ENCODE measurements at regions not wholly inside any gene's neighbourhood (a gene's known extent, or its start where the extent isn't known, plus 50 kb on each side); places are given as distances from the start of the nearest gene placed in this dataset.

DNA sequence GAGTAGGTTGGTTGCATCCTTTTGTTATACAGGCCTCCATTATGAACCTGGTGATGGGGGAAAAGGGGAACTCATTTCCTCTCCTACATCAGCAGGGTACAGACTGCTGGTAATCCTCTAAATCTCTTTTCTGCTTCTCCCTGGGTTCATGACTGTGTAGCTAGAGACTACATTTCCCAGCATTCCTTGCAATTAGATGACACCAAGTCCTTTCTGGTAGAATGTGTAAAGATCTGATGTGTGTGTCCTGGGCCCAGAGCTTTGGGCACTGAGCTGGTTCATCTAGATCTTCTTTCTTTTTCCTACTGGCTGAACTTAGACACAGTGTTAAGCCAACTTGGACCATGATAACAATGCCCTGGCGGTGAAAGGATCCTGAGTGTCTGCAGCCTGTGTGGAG lies 104.7 kb upstream of the IFNGR1 start:
- no peaks in the 10 kb centered on the region for H3K4me1 ChIP-seq
- no peaks in the 10 kb centered on the region for H3K36me3 ChIP-seq
- H3K27ac ChIP-seq = no peak overlapping the region
- no peak for DNase-seq (ENCODE audit: low spot score in 2 of 2)
- TF ChIP-seq EP300 (IDR thresholded peaks at IDR 0.05) = no peak
- TF ChIP-seq, protein P1, sequence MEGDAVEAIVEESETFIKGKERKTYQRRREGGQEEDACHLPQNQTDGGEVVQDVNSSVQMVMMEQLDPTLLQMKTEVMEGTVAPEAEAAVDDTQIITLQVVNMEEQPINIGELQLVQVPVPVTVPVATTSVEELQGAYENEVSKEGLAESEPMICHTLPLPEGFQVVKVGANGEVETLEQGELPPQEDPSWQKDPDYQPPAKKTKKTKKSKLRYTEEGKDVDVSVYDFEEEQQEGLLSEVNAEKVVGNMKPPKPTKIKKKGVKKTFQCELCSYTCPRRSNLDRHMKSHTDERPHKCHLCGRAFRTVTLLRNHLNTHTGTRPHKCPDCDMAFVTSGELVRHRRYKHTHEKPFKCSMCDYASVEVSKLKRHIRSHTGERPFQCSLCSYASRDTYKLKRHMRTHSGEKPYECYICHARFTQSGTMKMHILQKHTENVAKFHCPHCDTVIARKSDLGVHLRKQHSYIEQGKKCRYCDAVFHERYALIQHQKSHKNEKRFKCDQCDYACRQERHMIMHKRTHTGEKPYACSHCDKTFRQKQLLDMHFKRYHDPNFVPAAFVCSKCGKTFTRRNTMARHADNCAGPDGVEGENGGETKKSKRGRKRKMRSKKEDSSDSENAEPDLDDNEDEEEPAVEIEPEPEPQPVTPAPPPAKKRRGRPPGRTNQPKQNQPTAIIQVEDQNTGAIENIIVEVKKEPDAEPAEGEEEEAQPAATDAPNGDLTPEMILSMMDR (IDR thresholded peaks at IDR 0.05) = no peak
- no peak for TF ChIP-seq POLR2A (IDR thresholded peaks at IDR 0.05)
- 29 to 48% methylated on average over 1 of the region's 1 CpG for WGBS, 2 donors
- H3K27me3 ChIP-seq = no peaks in the 10 kb centered on the region
- no peaks in the 10 kb centered on the region for H3K9me3 ChIP-seq
- H3K4me3 ChIP-seq = no peak overlapping the region

DNA sequence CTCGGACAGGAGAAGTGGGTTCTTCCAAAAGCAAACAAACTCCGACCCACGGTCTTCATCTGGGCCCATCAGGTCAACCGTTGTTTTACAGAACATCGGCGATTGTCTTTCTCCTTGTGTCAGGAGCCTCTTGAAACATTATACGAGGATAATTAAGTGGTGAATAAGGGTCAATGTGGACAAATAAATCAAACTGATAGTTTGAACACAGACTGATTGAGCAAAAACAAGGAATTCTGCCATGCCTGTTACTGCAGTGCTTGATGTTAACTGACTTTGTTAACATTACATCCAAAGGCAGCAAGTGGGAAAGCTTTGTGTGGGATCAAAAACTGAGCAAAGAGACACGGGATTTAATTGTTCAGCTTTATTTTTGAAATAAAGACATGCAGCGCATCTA lies 101.1 kb upstream of the IFNGR1 start:
- no peak for DNase-seq (ENCODE audit: low spot score in 2 of 2)
- 78 to 81% methylated on average over 9 of the region's 9 CpGs for WGBS, 2 donors
- Histone ChIP-seq H3K9me3 (no peaks in the 10 kb centered on the region), H3K27ac (no peak overlapping the region), H3K36me3 (no peaks in the 10 kb centered on the region), H3K4me1 (no peaks in the 10 kb centered on the region), H3K4me3 (no peak overlapping the region), H3K27me3 (no peaks in the 10 kb centered on the region)
- TF ChIP-seq POLR2A (IDR thresholded peaks at IDR 0.05) = no peak
- no peak for TF ChIP-seq EP300 (IDR thresholded peaks at IDR 0.05)
- TF ChIP-seq, protein P1 (IDR thresholded peaks at IDR 0.05) = no peak

DNA sequence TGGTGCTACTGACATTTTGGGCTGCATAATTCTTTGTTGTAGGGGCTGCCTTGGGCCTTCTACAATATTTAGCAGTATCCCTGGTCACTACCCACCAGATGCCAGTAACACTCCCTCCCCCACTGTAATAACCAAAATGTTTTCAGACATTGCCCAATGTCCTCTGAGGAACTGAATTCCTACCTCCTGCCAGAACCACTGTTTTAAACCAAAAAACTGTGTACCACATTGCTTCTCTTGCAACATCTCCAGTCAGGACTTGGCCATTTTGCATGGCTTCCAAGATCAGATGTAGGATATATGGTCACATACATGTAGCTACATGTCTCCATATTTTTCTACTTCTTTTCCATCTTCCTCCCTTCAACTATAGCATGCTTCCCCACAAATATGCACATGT lies 97.4 kb upstream of the IFNGR1 start:
- TF ChIP-seq, protein P1 (IDR thresholded peaks at IDR 0.05) = no peak
- TF ChIP-seq EP300 (IDR thresholded peaks at IDR 0.05) (no peak), POLR2A (IDR thresholded peaks at IDR 0.05) (no peak)
- no peak overlapping the region for H3K27ac ChIP-seq
- no peaks in the 10 kb centered on the region for H3K9me3 ChIP-seq
- peaks cover 0 to 15% (median 2%) of the 10 kb centered on the region in 4 donors for H3K4me1 ChIP-seq
- H3K27me3 ChIP-seq = no peaks in the 10 kb centered on the region
- no peaks in the 10 kb centered on the region for H3K36me3 ChIP-seq
- no peak overlapping the region for H3K4me3 ChIP-seq
- no peak for DNase-seq (ENCODE audit: low spot score in 2 of 2)

DNA sequence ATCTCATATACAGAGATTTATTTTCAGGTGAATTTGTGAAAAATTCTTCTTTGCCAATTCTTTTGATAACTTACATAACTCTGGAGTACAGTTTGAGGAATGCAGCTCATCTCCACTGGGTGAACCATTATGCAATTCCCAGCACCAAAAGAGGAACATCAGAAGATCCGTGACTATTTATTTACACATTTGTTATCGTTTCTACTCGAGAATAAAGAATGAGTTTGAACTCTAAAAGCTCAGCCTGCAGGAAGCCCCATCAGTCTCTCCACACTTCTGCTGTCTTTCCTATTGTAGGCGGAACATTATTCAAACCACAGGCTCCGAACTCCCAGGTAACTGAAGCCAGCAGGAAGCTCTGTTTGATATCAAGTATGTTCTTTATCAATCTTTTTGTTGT lies 95.9 kb upstream of the IFNGR1 start:
- DNase-seq (ENCODE audit: low spot score in 2 of 2) = peak in 1 of 2 donors; percentile 21
- Histone ChIP-seq H3K4me3 (no peak overlapping the region), H3K9me3 (no peaks in the 10 kb centered on the region), H3K27me3 (no peaks in the 10 kb centered on the region), H3K36me3 (no peaks in the 10 kb centered on the region), H3K27ac (peak overlapping the region in 1 of 4 donors; percentile 33), H3K4me1 (peaks cover 0 to 15% (median 2%) of the 10 kb centered on the region in 4 donors)
- peak in 1 of 2 donors; percentile 69 for TF ChIP-seq EP300 (IDR thresholded peaks at IDR 0.05)
- TF ChIP-seq, protein P1 (IDR thresholded peaks at IDR 0.05) = peak in 1 of 5 experiments; percentile 9
- TF ChIP-seq POLR2A (IDR thresholded peaks at IDR 0.05) = no peak
- WGBS, 2 donors = 47 to 53% methylated on average over 5 of the region's 5 CpGs

DNA sequence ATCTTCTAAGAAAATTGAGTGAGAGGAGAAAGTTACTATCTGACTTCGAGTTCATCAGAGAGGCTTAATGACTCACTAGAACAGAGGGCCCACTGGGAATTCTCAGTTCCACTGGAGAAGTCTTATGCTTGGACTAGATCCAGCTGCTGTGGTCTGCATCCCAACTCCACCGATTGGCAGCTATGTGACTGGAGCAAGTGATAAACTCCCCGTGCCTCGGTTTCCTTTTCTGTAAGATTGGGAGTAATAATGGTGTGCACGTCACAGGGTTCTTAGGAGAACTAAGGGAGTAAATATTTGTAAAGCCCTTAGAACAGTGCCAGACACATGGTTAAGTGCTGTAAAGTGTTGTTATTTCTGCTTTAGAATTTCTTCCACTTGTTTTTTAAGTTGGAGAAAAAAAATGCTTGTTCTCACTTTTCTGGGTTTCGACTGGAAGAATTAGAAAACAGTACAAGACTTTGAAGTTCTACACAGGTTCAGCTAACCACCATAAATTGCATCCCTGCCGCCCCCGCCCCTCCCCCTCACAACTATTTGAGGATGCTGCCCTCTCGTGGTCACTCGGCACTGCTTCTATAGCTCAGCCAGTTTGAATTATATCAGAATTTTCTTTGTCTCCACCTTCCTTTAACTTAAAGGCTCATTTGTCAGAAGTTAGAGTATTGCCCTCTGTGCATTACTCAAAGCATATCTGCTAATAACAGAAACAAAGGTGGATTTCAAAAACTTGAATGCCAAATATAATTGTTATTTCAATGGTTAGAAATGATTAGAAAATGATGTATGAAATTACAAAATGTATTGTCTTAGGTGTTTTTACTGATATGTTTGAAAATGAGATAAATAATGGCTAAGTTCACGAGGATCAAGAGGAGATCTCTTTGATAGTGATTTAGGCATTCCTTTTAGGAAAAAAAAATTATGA lies 95.0 kb upstream of the IFNGR1 start:
- no peaks in the 10 kb centered on the region for H3K27me3 ChIP-seq
- H3K27ac ChIP-seq = peak overlapping the region in 2 of 4 donors; percentile 31 to 61
- DNase-seq (ENCODE audit: low spot score in 2 of 2) = peak; percentile 64 to 77
- peaks cover 0 to 22% (median 7%) of the 10 kb centered on the region in 4 donors for H3K4me1 ChIP-seq
- 9 to 12% methylated on average over 11 of the region's 11 CpGs for WGBS, 2 donors
- H3K9me3 ChIP-seq = no peaks in the 10 kb centered on the region
- H3K4me3 ChIP-seq = peak overlapping the region in 1 of 4 donors; percentile 28
- no peaks in the 10 kb centered on the region for H3K36me3 ChIP-seq
- TF ChIP-seq, protein P1 (IDR thresholded peaks at IDR 0.05) = peak; percentile 68 to 87 (median 77)
- TF ChIP-seq POLR2A (IDR thresholded peaks at IDR 0.05) = no peak
- peak in 1 of 2 donors; percentile 38 for TF ChIP-seq EP300 (IDR thresholded peaks at IDR 0.05)

All from tibial nerve (tissue), 4 donors.